Heart right ventricle (tissue), 16 donors: ENCODE measurements at regions not wholly inside any gene's neighbourhood (a gene's known extent, or its start where the extent isn't known, plus 50 kb on each side); places are given as distances from the start of the nearest gene placed in this dataset.
"Not testable (repeated sequence)": the region's sequence is repeated elsewhere in the genome, so short reads cannot be mapped to it uniquely, and the experiment has no call there.

Source experiments
- ATAC-seq, 8 donors: fragments of 200-7000 bp; cut with Tn5 transposase; one replicate each; pipeline ENCODE4 v1.9.1; 2020; ENCODE audit warnings: mild to moderate bottlenecking in 8 of 8, moderate library complexity in 8 of 8, moderate number of reproducible peaks in 1 of 8
- DNase-seq, 2 donors: peaks; one replicate each; pipeline ENCODE4 v3.0.0-alpha.2; 2020
- H3K27ac ChIP-seq, 10 donors: fragments of 200-600 bp; sonication (generic) in 2 of 10; one replicate each; pipeline versions ENCODE4 v1.5.0 to v1.8.0; 2020 to 2022; ENCODE audit warnings: mild to moderate bottlenecking in 3 of 10
- H3K27me3 ChIP-seq, 7 donors: fragments of 200-600 bp; one replicate each; pipeline ENCODE4 v1.8.0; 2021 to 2022; ENCODE audit warnings: mild to moderate bottlenecking in 2 of 7
- H3K36me3 ChIP-seq, 9 donors: fragments of 200-600 bp; sonication (generic) in 1 of 9; one replicate each; pipeline versions ENCODE4 v1.5.0 to v1.8.0; 2020 to 2022; ENCODE audit warnings: mild to moderate bottlenecking in 2 of 9
- H3K4me1 ChIP-seq, 9 donors: fragments of 200-600 bp; sonication (generic) in 1 of 9; one replicate each; pipeline versions ENCODE4 v1.5.0 to v1.8.0; 2020 to 2022; ENCODE audit warnings: mild to moderate bottlenecking in 4 of 9
- H3K4me3 ChIP-seq, 10 donors: fragments of 200-600 bp; sonication (generic) in 2 of 10; one replicate each; pipeline versions ENCODE4 v1.5.0 to v1.8.0; 2020 to 2022; ENCODE audit warnings: mild to moderate bottlenecking in 7 of 10, moderate library complexity in 2 of 10
- H3K9me3 ChIP-seq, 11 donors: fragments of 200-600 bp in 10 of 11; sonication (generic) in 2 of 11; one replicate each; pipeline versions ENCODE4 v1.5.0 to v1.8.0; 2013 to 2022; ENCODE audit warnings: mild to moderate bottlenecking in 2 of 11, control low read depth in 1 of 11, moderate library complexity in 1 of 11
- WGBS, 2 donors: extraction: QIAGEN DNeasy Blood & Tissue Kit; methylation state at CpG; one replicate each; pipeline ENCODE4 v1.1.7; 2013; ENCODE audit warnings: inconsistent platforms in 1 of 2; 5-methylcytosine and 5-hydroxymethylcytosine counted together
- intact Hi-C, 10 donors: fragments of 100-400 bp; cut with DNase I; formaldehyde crosslinking; loops; one replicate each; pipeline versions ENCODE4 v1.11.1 to v1.14.2; 2022
- TF ChIP-seq, protein P1 (sequence below), 9 donors: fragments of 200-600 bp; sonication (generic) in 2 of 9; IDR thresholded peaks; one replicate each; pipeline versions ENCODE4 v1.5.0 to v1.8.0; 2021 to 2022; ENCODE audit warnings: antibody characterized with exemption in 9 of 9, mild to moderate bottlenecking in 5 of 9, moderate library complexity in 1 of 9
- donor health status: Arrhythmogenic right ventricular cardiomyopathy.
- donor health status: ischemic (EF 13 %, LVEDD 7.1; RV severe dilation, severe dysfunction).
- donor health status: healthy with polysubstance abuse.
- donor health status: DM: no; HTN: yes; CAD: no.
- donor health status: DM: no; HTN: no; CAD: no.
- donor health status: ischemic (EF 25% LVEDD 6.9; RV normal size, moderate dysfunction).
- donor health status: ischemic (EF 25% LVEDD 5.7; RV mildly dilated, moderate dysfunction).
- donor health status: healthy.
- donor health status: DM: yes; HTN: yes; CAD: no.
- donor health status: Ischemic cardiomyopathy.
- donor health status: ischemic (EF 35%, LVEDD 5.7; RV mildly dilated, moderate dysfunction).
- donor health status: nonischemic (EF 11% LVEDD 7.7; RV severe dilation, severe dysfunction).
- donor health status: DM: yes; HTN: yes; CAD: no.
- donor health status: PGD.
- donor health status: ischemic (EF 29% LVEDD 5.4; RV normal size, mild dysfunction).
- donor health status: nonischemic (EF 23%, LVEDD 6.1; RV moderate dilation, normal function).

DNA sequence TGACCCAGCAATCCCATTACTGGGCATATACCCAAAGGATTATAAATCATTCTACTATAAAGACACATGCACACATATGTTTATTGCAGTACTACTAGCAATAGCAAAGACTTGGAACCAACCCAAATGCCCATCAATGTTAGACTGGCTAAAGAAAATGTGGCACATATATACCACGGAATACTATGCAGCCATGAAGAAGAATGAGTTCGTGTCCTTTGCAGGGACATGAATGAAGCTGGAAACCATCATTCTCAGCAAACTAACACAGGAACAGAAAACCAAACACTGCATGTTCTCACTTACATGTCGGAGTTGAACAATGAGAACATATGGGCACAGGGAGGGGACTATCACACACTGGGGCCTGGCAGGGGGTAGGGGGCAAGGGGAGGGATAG, 183.0 kb downstream of the HACE1 start:
- H3K27ac ChIP-seq, DNase-seq, intact Hi-C loops, ATAC-seq, H3K36me3 ChIP-seq, H3K4me1 ChIP-seq, H3K4me3 ChIP-seq, H3K27me3 ChIP-seq: not testable (repeated sequence)
- H3K9me3 ChIP-seq, result peaks cover 0 to 84% (median 34%) of the 10 kb centered on the region in 11 donors
- WGBS, 2 donors, result 92% methylated on average over 3 of the region's 3 CpGs

DNA sequence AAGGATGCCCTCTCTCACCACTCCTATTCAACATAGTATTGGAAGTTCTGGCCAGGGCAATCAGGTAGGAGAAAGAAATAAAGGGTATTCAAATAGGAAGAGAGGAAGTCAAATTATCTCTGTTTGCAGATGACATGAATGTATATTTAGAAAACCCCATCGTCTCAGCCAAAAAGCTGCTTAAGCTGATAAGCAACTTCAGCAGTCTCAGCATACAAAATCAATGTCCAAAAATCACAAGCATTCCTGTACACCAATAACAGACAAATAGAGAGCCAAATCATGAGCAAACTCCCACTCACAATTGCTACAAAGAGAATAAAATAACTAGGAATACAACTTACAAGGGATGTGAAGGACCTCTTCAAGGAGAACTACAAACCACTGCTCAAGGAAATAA, 184.6 kb downstream of the HACE1 start:
- peaks cover 0 to 90% (median 34%) of the 10 kb centered on the region in 11 donors for H3K9me3 ChIP-seq
- DNase-seq, H3K4me3 ChIP-seq, H3K4me1 ChIP-seq, ATAC-seq, H3K27me3 ChIP-seq, H3K27ac ChIP-seq, H3K36me3 ChIP-seq, intact Hi-C loops: not testable (repeated sequence)
- 18 to 20% methylated on average over 1 of the region's 1 CpG for WGBS, 2 donors

GRCh38 chr6:104673078-104673477, 186.6 kb downstream of the HACE1 start:
- WGBS, 2 donors, result 57 to 61% methylated on average over 1 of the region's 1 CpG
- H3K36me3 ChIP-seq, H3K4me1 ChIP-seq: not testable (repeated sequence)

DNA sequence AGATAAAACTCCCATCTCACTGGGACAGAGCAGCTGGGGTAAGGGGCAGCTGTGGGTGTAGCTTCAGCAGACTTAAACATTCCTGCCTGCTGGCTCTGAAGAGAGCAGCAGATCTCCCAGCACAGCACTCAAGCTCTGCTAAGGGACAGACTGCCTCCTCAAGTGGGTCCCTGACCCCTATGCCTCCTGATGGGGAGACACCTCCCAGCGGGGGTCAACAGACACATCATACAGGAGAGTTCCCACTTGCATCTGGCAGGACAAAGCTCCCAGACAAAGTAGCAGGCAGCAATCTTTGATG, 188.2 kb downstream of the HACE1 start:
- ATAC-seq, H3K4me1 ChIP-seq, H3K4me3 ChIP-seq, intact Hi-C loops, H3K27me3 ChIP-seq, H3K27ac ChIP-seq, H3K36me3 ChIP-seq, DNase-seq: not testable (repeated sequence)
- H3K9me3 ChIP-seq, result peaks cover 0 to 65% (median 22%) of the 10 kb centered on the region in 11 donors
- WGBS, 2 donors, result 95 to 96% methylated on average over 1 of the region's 1 CpG

More at GRCh38 chr6:104673078-104673477, 186.6 kb downstream of the HACE1 start:
- peaks cover 0 to 79% (median 22%) of the 10 kb centered on the region in 11 donors for H3K9me3 ChIP-seq
- H3K27me3 ChIP-seq, DNase-seq, H3K4me3 ChIP-seq, intact Hi-C loops, ATAC-seq, H3K27ac ChIP-seq: not testable (repeated sequence)

DNA sequence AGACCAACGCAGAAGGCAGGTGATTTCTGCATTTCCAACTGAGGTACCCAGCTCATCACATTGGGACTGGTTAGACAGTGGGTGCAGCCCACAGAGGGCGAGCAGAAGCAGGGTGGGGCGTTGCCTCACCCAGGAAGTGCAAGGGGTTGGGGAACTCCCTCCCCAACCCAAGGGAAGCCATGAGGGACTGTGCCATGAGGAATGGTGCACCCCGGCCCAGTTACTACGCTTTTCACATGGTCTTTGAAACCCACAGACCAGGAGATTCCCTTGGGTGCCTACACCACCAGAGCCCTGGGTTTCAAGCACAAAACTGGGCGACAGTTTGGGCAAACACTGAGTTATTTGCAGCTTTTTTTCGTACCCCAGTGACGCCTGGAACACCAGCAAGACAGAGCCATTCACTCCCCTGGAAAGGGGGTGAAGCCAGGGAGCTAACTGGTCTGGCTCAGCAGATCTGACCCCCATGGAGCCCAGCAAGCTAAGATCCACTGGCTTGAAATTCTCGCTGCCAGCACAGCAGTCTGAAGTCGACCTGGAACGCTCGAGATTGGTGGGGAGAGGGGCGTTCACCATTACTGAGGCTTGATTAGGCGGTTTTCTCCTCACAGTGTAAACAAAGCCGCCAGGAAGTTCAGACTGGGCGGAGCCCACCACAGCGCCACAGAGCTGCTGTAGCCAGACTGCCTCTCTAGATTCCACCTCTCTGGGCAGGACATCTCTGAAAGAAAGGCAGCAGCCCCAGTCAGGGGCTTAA, 188.7 kb downstream of the HACE1 start:
- 87 to 89% methylated on average over 17 of the region's 17 CpGs for WGBS, 2 donors
- peaks cover 0 to 64% (median 21%) of the 10 kb centered on the region in 11 donors for H3K9me3 ChIP-seq
- H3K36me3 ChIP-seq, H3K27me3 ChIP-seq, H3K4me3 ChIP-seq, H3K27ac ChIP-seq, DNase-seq, ATAC-seq, intact Hi-C loops, H3K4me1 ChIP-seq: not testable (repeated sequence)

DNA sequence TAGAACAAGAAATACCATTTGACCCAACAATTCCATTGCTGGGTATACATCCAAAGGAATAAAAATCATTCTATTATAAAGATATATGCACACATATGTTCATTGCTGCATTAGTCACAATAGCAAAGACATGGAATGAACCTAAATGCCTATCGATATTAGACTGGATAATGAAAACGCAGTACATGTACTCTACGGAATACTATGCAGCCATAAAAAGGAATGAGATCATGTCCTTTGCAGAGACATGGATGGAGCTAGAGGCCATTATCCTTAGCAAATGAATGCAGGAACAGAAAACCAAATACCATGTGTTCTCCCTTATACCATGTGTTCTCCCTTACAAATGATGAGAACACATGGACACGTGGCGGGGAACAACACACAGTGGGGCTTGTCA, 190.2 kb downstream of the HACE1 start:
- no peak overlapping the region for H3K4me3 ChIP-seq
- no peak overlapping the region for H3K27ac ChIP-seq
- H3K36me3 ChIP-seq, result no peaks in the 10 kb centered on the region
- DNase-seq, result no peak
- ATAC-seq, result no peak
- peaks cover 0 to 64% (median 12%) of the 10 kb centered on the region in 11 donors for H3K9me3 ChIP-seq
- intact Hi-C loops, result no loop called here
- H3K4me1 ChIP-seq, result no peaks in the 10 kb centered on the region
- 97% methylated on average over 5 of the region's 5 CpGs for WGBS, 2 donors
- no peaks in the 10 kb centered on the region for H3K27me3 ChIP-seq
- TF ChIP-seq, protein P1, sequence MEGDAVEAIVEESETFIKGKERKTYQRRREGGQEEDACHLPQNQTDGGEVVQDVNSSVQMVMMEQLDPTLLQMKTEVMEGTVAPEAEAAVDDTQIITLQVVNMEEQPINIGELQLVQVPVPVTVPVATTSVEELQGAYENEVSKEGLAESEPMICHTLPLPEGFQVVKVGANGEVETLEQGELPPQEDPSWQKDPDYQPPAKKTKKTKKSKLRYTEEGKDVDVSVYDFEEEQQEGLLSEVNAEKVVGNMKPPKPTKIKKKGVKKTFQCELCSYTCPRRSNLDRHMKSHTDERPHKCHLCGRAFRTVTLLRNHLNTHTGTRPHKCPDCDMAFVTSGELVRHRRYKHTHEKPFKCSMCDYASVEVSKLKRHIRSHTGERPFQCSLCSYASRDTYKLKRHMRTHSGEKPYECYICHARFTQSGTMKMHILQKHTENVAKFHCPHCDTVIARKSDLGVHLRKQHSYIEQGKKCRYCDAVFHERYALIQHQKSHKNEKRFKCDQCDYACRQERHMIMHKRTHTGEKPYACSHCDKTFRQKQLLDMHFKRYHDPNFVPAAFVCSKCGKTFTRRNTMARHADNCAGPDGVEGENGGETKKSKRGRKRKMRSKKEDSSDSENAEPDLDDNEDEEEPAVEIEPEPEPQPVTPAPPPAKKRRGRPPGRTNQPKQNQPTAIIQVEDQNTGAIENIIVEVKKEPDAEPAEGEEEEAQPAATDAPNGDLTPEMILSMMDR (IDR thresholded peaks at IDR 0.05), result no peak

DNA sequence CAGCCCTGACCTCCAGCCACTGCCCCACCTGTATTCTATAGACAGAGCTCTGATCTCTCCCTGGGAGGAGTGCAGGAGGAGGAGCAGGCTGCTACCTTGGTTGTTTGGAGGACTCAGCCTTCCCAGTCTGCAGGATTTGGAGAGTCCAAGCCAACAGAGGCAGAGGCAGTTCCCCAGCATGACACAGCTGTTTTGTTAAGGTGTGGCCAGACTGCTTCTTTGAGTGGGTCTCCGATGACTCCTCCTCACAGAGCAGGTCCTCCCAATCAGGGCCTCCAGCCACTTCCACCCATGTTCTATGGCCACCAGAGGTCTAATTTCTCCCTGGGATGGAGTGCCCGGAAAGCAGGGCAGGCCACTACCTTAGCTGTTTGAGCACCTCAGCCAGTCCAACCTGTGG, 203.5 kb downstream of the HACE1 start:
- 98 to 99% methylated on average over 2 of the region's 2 CpGs for WGBS, 2 donors
- ATAC-seq, result no peak
- H3K36me3 ChIP-seq, result no peaks in the 10 kb centered on the region
- H3K4me3 ChIP-seq, result no peak overlapping the region
- intact Hi-C loops, result no loop called here
- peaks cover 0 to 18% (median 0%) of the 10 kb centered on the region in 11 donors for H3K9me3 ChIP-seq
- H3K27ac ChIP-seq, result no peak overlapping the region
- no peaks in the 10 kb centered on the region for H3K4me1 ChIP-seq
- H3K27me3 ChIP-seq, result no peaks in the 10 kb centered on the region
- no peak for DNase-seq
- TF ChIP-seq, protein P1 (IDR thresholded peaks at IDR 0.05), result no peak
